T-cell (primary cell): ENCODE measurements at regions not wholly inside any gene's neighbourhood (a gene's known extent, or its start where the extent isn't known, plus 50 kb on each side); places are given as distances from the start of the nearest gene placed in this dataset.

Experiments
- ATAC-seq, 4 experiments: fragments of 200-7000 bp in 3 of 4; fragments of 150-1000 bp in 1 of 4; cut with Tn5 transposase; replicated peaks in 1 of 4; 1 replicate in 3 of 4; 2 replicates in 1 of 4; pipeline ENCODE4 v1.10.0; 2021; ENCODE audit warnings: moderate library complexity in 3 of 4, mild to moderate bottlenecking in 2 of 4, moderate number of reproducible peaks in 1 of 4
- CTCF ChIA-PET, 2 donors: fragments of 300-600 bp; sonication (Branson Sonifier 250); formaldehyde crosslinking; loops; one replicate each; lab custom pipeline; 2022; ENCODE audit warnings: antibody characterized with exemption in 2 of 2; lab: Charles Lee
- POLR2A ChIA-PET, 2 donors: fragments of 300-600 bp; sonication (Branson Sonifier 250); formaldehyde crosslinking; loops; one replicate each; lab custom pipeline; 2022; ENCODE audit warnings: antibody characterized with exemption in 2 of 2; lab: Charles Lee
- DNase-seq, 35 experiments: peaks; one replicate each; pipeline versions ENCODE4 v3.0.0 to v3.0.0-alpha.2; 2013 to 2023
- H3K27ac ChIP-seq: one replicate; pipeline ENCODE4 v1.5.1; 2013; ENCODE audit warnings: low read length
- H3K27me3 ChIP-seq, 2 experiments: replicated peaks in 1 of 2; 1 replicate in 1 of 2; 2 replicates in 1 of 2; pipeline versions ENCODE4 v1.6.1 to v1.7.0; 2013; ENCODE audit warnings: low read length in 1 of 2, mixed read lengths in 1 of 2; ENCODE audit not compliant: control insufficient read depth in 2 of 2, insufficient read depth in 2 of 2; ENCODE audit errors: extremely low read depth in 1 of 2
- H3K36me3 ChIP-seq, 2 donors: 1 replicate in 1 of 2; 2 replicates in 1 of 2; pipeline versions ENCODE4 v1.6.1 to v1.7.0; 2013; ENCODE audit warnings: low read length in 1 of 2; ENCODE audit not compliant: control insufficient read depth in 2 of 2, insufficient read depth in 1 of 2; ENCODE audit errors: extremely low read depth in 1 of 2
- H3K4me1 ChIP-seq, 2 experiments: 1 replicate in 1 of 2; 2 replicates in 1 of 2; pipeline versions ENCODE4 v1.6.1 to v1.7.0; 2013; ENCODE audit warnings: low read length in 2 of 2, mixed read lengths in 1 of 2; ENCODE audit not compliant: insufficient read depth in 2 of 2, control insufficient read depth in 1 of 2; ENCODE audit errors: extremely low read depth in 1 of 2
- H3K4me3 ChIP-seq, 2 donors: 1 replicate in 1 of 2; 2 replicates in 1 of 2; pipeline versions ENCODE4 v1.5.1 to v1.7.0; 2013; ENCODE audit warnings: mild to moderate bottlenecking in 2 of 2, low read length in 1 of 2, moderate library complexity in 1 of 2; ENCODE audit not compliant: control insufficient read depth in 1 of 2; ENCODE audit errors: extremely low read depth in 1 of 2
- H3K9me3 ChIP-seq: 2 replicates; pipeline ENCODE4 v1.7.0; 2013
- H3K27ac Mint-ChIP-seq, 2 donors: one replicate each; pipeline ENCODE4 v1.8.0; 2020 to 2021; ENCODE audit warnings: mild to moderate bottlenecking in 2 of 2, mixed read lengths in 2 of 2
- H3K27me3 Mint-ChIP-seq, 2 donors: one replicate each; pipeline ENCODE4 v1.8.0; 2021 to 2022; ENCODE audit warnings: mixed read lengths in 2 of 2
- H3K36me3 Mint-ChIP-seq: one replicate; pipeline ENCODE4 v1.8.0; 2021; ENCODE audit warnings: mixed read lengths
- H3K4me1 Mint-ChIP-seq, 3 donors: one replicate each; pipeline ENCODE4 v1.8.0; 2020 to 2022; ENCODE audit warnings: mixed read lengths in 3 of 3, mild to moderate bottlenecking in 1 of 3
- H3K4me3 Mint-ChIP-seq, 3 donors: one replicate each; pipeline ENCODE4 v1.8.0; 2020 to 2022; ENCODE audit warnings: mild to moderate bottlenecking in 3 of 3, mixed read lengths in 3 of 3, moderate library complexity in 3 of 3
- H3K9me3 Mint-ChIP-seq, 3 donors: one replicate each; pipeline ENCODE4 v1.8.0; 2020 to 2022; ENCODE audit warnings: mixed read lengths in 3 of 3
- WGBS: methylation state at CpG from one replicate; pipeline ENCODE4 v1.1.5; 2013; ENCODE audit warnings: missing lambda C conversion rate; ENCODE audit not compliant: insufficient coverage; 5-methylcytosine and 5-hydroxymethylcytosine counted together

DNA sequence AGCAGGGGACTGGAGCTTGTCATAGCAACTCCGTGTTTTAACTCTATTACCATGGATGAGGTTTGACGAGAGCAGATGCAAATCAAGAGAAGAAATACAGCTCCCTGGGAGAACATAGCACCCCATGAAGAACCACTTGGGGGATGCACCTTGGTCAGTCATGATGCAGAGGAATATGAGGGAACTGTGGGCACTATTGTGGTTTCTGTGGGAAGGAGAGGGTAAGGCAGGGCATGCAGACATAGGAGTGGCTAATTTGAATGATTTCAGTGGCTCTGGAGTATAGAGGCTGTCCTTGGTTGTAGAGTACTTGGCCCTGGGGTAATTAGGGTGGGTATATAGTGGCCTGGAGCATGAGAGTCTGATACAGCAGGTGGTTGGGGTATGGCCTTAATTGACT lies 131.9 kb downstream of the EDEM1 start:
- no peak overlapping the region for H3K4me3 Mint-ChIP-seq
- Histone ChIP-seq H3K9me3 (no peaks in the 10 kb centered on the region), H3K4me3 (no peak overlapping the region), H3K27me3 (peaks cover 0 to 2% of the 10 kb centered on the region in 2 experiments), H3K27ac (no peak overlapping the region), H3K4me1 (no peaks in the 10 kb centered on the region), H3K36me3 (no peaks in the 10 kb centered on the region)
- 70% methylated on average over 2 of the region's 2 CpGs for WGBS
- H3K4me1 Mint-ChIP-seq = no peaks in the 10 kb centered on the region
- H3K36me3 Mint-ChIP-seq = no peaks in the 10 kb centered on the region
- no peak for ATAC-seq
- H3K27me3 Mint-ChIP-seq = peaks cover 4 to 16% of the 10 kb centered on the region in 2 donors
- H3K9me3 Mint-ChIP-seq = no peaks in the 10 kb centered on the region
- ChIA-PET CTCF (interaction anchor here in 1 of 2 donors (1.1 kb wide), 1 partner anchor 20 kb away, joined by 3 read pairs; no protein-coding TSS in a partner anchor), POLR2A (no interaction called here)
- no peak overlapping the region for H3K27ac Mint-ChIP-seq
- no peak for DNase-seq

DNA sequence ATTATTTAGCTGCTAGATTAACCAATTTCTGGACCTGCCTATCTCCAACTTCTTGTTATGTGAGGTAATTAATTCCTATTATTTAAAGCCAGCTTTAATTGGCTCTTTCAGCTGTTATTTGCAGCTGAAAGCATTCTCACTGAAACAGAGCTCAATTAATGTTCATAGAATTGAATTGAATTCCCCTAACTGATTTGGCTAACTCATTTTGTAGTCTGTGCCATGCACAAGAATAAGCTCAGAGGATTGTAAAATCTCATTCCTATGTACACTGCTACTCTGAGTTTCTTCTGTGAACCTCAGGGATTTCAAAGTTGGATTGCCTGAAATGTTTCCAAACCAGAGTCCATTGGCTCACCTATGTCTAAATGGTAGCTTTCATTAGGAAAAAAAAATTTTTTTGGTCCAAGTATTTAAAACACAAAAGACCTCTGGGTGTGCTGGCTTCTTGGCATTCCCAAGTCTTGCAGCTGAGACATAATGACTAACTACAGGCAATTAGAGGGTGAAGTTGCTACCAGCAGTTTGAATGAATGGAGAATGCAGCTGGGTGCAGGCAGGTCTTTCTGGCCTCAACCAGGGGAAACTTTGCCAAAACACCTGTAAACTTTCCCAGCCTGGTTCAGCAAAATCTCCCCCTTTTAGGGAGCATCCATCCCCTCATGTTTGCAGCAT lies 134.3 kb downstream of the EDEM1 start:
- H3K36me3 Mint-ChIP-seq = no peaks in the 10 kb centered on the region

GRCh38 chr3:5324780-5325179 lies 137.3 kb downstream of the EDEM1 start:
- CTCF ChIA-PET = no interaction called here
- Mint-ChIP-seq H3K9me3 (peaks cover 0 to 6% (median 0%) of the 10 kb centered on the region in 3 donors), H3K4me3 (no peak overlapping the region), H3K27me3 (peaks cover 14 to 15% of the 10 kb centered on the region in 2 donors), H3K36me3 (no peaks in the 10 kb centered on the region), H3K27ac (no peak overlapping the region), H3K4me1 (no peaks in the 10 kb centered on the region)
- Histone ChIP-seq H3K9me3 (no peaks in the 10 kb centered on the region), H3K27me3 (peaks cover 0 to 2% of the 10 kb centered on the region in 2 experiments), H3K27ac (no peak overlapping the region), H3K4me3 (no peak overlapping the region), H3K4me1 (no peaks in the 10 kb centered on the region), H3K36me3 (no peaks in the 10 kb centered on the region)
- WGBS = 46% methylated on average over 3 of the region's 4 CpGs
- POLR2A ChIA-PET = no interaction called here
- ATAC-seq (no peak), DNase-seq (no peak)

More for the DNA sequence above, 134.3 kb downstream of the EDEM1 start:
- Histone ChIP-seq H3K27ac (no peak overlapping the region), H3K4me3 (no peak overlapping the region), H3K4me1 (no peaks in the 10 kb centered on the region), H3K27me3 (peaks cover 0 to 2% of the 10 kb centered on the region in 2 experiments), H3K9me3 (no peaks in the 10 kb centered on the region), H3K36me3 (no peaks in the 10 kb centered on the region)
- no peak for DNase-seq
- H3K4me3 Mint-ChIP-seq = no peak overlapping the region
- ATAC-seq = no peak
- peaks cover 13 to 22% of the 10 kb centered on the region in 2 donors for H3K27me3 Mint-ChIP-seq
- peaks cover 0 to 2% (median 0%) of the 10 kb centered on the region in 3 donors for H3K9me3 Mint-ChIP-seq
- CTCF ChIA-PET = no interaction called here
- POLR2A ChIA-PET = interaction anchor here in 1 of 2 donors (0.6 kb wide), 1 partner anchor 383 kb away, joined by 8 read pairs; no protein-coding TSS in a partner anchor
- no peaks in the 10 kb centered on the region for H3K4me1 Mint-ChIP-seq
- H3K27ac Mint-ChIP-seq = no peak overlapping the region

- no peaks in the 10 kb centered on the region for H3K4me1 ChIP-seq
- Mint-ChIP-seq H3K4me1 (no peaks in the 10 kb centered on the region), H3K27ac (no peak overlapping the region), H3K4me3 (no peak overlapping the region), H3K36me3 (no peaks in the 10 kb centered on the region), H3K27me3 (peaks cover 6 to 9% of the 10 kb centered on the region in 2 donors), H3K9me3 (peaks cover 0 to 6% (median 0%) of the 10 kb centered on the region in 3 donors)
- H3K27me3 ChIP-seq = peaks cover 0 to 3% of the 10 kb centered on the region in 2 experiments
- 63% methylated on average over 2 of the region's 9 CpGs for WGBS
- no peak overlapping the region for H3K4me3 ChIP-seq
- no peaks in the 10 kb centered on the region for H3K9me3 ChIP-seq
- DNase-seq = no peak
- no peak for ATAC-seq
- ChIA-PET CTCF (no interaction called here), POLR2A (no interaction called here)
- no peaks in the 10 kb centered on the region for H3K36me3 ChIP-seq
- no peak overlapping the region for H3K27ac ChIP-seq
Observed at GRCh38 chr3:5330152-5330810, 142.8 kb downstream of the EDEM1 start.

DNA sequence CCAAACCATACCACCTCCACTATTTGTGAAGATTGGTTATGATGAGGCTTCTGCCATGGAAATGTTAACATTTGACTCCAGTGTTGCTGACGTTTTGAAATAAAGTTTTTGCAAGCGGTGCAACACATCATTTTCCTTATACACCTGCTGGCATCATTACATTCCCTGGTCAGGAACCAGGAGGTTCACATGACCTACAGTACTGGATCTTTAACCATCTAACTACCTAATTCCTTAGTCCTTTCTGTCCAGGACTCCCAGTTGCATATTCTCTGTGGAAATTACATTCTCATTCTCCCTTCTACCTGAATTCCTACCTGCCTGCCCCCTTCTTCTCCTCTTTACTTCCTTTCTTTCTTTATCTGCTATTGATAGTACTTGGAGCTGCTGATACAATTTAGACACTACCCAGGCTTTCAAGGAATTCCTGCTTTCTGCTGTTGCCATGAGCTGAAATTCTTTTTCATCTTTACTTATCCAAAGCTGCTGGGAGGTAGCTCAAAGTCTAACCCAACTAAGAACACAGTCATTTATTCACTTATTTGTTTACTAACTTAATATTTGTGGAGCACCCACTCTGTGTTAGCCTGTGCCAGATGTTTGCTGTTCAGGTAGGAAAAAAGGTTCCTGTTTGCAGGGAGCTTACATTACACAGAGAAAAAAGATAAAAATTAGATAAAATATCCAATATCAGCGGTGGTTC lies 144.2 kb downstream of the EDEM1 start:
- Histone ChIP-seq H3K27me3 (peaks cover 0 to 3% of the 10 kb centered on the region in 2 experiments), H3K36me3 (no peaks in the 10 kb centered on the region), H3K4me1 (no peaks in the 10 kb centered on the region), H3K9me3 (no peaks in the 10 kb centered on the region), H3K27ac (no peak overlapping the region), H3K4me3 (no peak overlapping the region)
- Mint-ChIP-seq H3K36me3 (no peaks in the 10 kb centered on the region), H3K4me1 (no peaks in the 10 kb centered on the region), H3K9me3 (peaks cover 0 to 4% (median 0%) of the 10 kb centered on the region in 3 donors), H3K27me3 (peaks cover 0 to 3% of the 10 kb centered on the region in 2 donors), H3K27ac (no peak overlapping the region), H3K4me3 (no peak overlapping the region)
- ChIA-PET CTCF (no interaction called here), POLR2A (interaction anchor here in 1 of 2 donors (0.6 kb wide), 1 partner anchor 59 kb away, joined by 7 read pairs; no protein-coding TSS in a partner anchor)
- ATAC-seq (no peak), DNase-seq (no peak)
- WGBS = 92% methylated on average over 2 of the region's 3 CpGs

- no peak for DNase-seq
- Histone ChIP-seq H3K4me1 (no peaks in the 10 kb centered on the region), H3K9me3 (no peaks in the 10 kb centered on the region), H3K27me3 (peaks cover 0 to 3% of the 10 kb centered on the region in 2 experiments), H3K4me3 (no peak overlapping the region), H3K27ac (no peak overlapping the region), H3K36me3 (no peaks in the 10 kb centered on the region)
- Mint-ChIP-seq H3K9me3 (no peaks in the 10 kb centered on the region), H3K36me3 (no peaks in the 10 kb centered on the region), H3K27ac (no peak overlapping the region), H3K4me1 (no peaks in the 10 kb centered on the region), H3K27me3 (no peaks in the 10 kb centered on the region), H3K4me3 (no peak overlapping the region)
- 69% methylated on average over 2 of the region's 3 CpGs for WGBS
- CTCF ChIA-PET = no interaction called here
- POLR2A ChIA-PET = no interaction called here
- ATAC-seq = no peak
Observed at GRCh38 chr3:5332270-5332956, 144.9 kb downstream of the EDEM1 start.
